ENCODE measurements at regions not wholly inside any gene's neighbourhood (a gene's known extent, or its start where the extent isn't known, plus 50 kb on each side); places are given as distances from the start of the nearest gene placed in this dataset.

- in situ Hi-C loops (cut with HindIII; ENCODE audit: low sequenced_read_pairs): no loop called here
- DNase-seq (ENCODE audit: low read depth): no peak
- no peak overlapping the region for H3K4me3 ChIP-seq (ENCODE audit: low read depth, low read length)
- TF ChIP-seq CTCF (IDR thresholded peaks at IDR 0.05; ENCODE audit: low read depth, low read length, missing control alignments): no peak
Measured at GRCh38 chr13:107407074-107407473, 808.3 kb downstream of the LIG4 start.

- no peak for TF ChIP-seq CTCF (IDR thresholded peaks at IDR 0.05; ENCODE audit: low read depth, low read length, missing control alignments)
- in situ Hi-C loops (cut with HindIII; ENCODE audit: low sequenced_read_pairs): no loop called here
- H3K4me3 ChIP-seq (ENCODE audit: low read depth, low read length): no peak overlapping the region
- no peak for DNase-seq (ENCODE audit: low read depth)
Measured at GRCh38 chr13:107395927-107396662, 819.2 kb downstream of the LIG4 start.

GRCh38 chr13:107392205-107392604 is 823.1 kb downstream of the LIG4 start:
- in situ Hi-C loops (cut with HindIII; ENCODE audit: low sequenced_read_pairs): no loop called here
- DNase-seq (ENCODE audit: low read depth): no peak
- no peak overlapping the region for H3K4me3 ChIP-seq (ENCODE audit: low read depth, low read length)
- TF ChIP-seq CTCF (IDR thresholded peaks at IDR 0.05; ENCODE audit: low read depth, low read length, missing control alignments): no peak

- DNase-seq (ENCODE audit: low read depth): no peak
- TF ChIP-seq CTCF (IDR thresholded peaks at IDR 0.05; ENCODE audit: low read depth, low read length, missing control alignments): no peak
- in situ Hi-C loops (cut with HindIII; ENCODE audit: low sequenced_read_pairs): no loop called here
- no peak overlapping the region for H3K4me3 ChIP-seq (ENCODE audit: low read depth, low read length)
Measured at GRCh38 chr13:107387525-107387924, 819.6 kb upstream of the ARGLU1 start.

- no peak overlapping the region for H3K4me3 ChIP-seq (ENCODE audit: low read depth, low read length)
- in situ Hi-C loops (cut with HindIII; ENCODE audit: low sequenced_read_pairs): loop anchor here (10.0 kb wide), 1 partner anchor 775 kb away; no protein-coding TSS in a partner anchor
- DNase-seq (ENCODE audit: low read depth): no peak
- TF ChIP-seq CTCF (IDR thresholded peaks at IDR 0.05; ENCODE audit: low read depth, low read length, missing control alignments): no peak
Measured at GRCh38 chr13:107379407-107380155, 811.6 kb upstream of the ARGLU1 start.

- H3K4me3 ChIP-seq (ENCODE audit: low read depth, low read length): no peak overlapping the region
- TF ChIP-seq CTCF (IDR thresholded peaks at IDR 0.05; ENCODE audit: low read depth, low read length, missing control alignments): no peak
- DNase-seq (ENCODE audit: low read depth): no peak
- in situ Hi-C loops (cut with HindIII; ENCODE audit: low sequenced_read_pairs): loop anchor here (10.0 kb wide), 1 partner anchor 778 kb away; no protein-coding TSS in a partner anchor
Measured at GRCh38 chr13:107376341-107377125, 808.6 kb upstream of the ARGLU1 start.

Measured in astrocyte of the cerebellum (primary cell).